RWPE2 (cell line): ENCODE measurements at regions not wholly inside any gene's neighbourhood (a gene's known extent, or its start where the extent isn't known, plus 50 kb on each side); places are given as distances from the start of the nearest gene placed in this dataset.

Experiments used
- ATAC-seq: fragments of 200-7000 bp; cut with Tn5 transposase; 3 replicates; pipeline ENCODE4 v1.9.1; 2021; ENCODE audit warnings: low read depth
- DNase-seq: peaks from one replicate; pipeline ENCODE4 v3.0.0-alpha.2; 2020; ENCODE audit warnings: low spot score
- H3K27ac ChIP-seq: fragments of 450-650 bp; 2 replicates; pipeline ENCODE4 v1.5.1; 2017; ENCODE audit warnings: mild to moderate bottlenecking; ENCODE audit not compliant: poor library complexity, severe bottlenecking
- H3K27me3 ChIP-seq: fragments of 250-450 bp; sonication (Bioruptor Pico); 2 replicates; pipeline ENCODE4 v1.5.1; 2021; ENCODE audit warnings: mild to moderate bottlenecking, moderate library complexity; ENCODE audit not compliant: insufficient read depth, poor library complexity, severe bottlenecking
- H3K36me3 ChIP-seq: fragments of 250-450 bp; sonication (Bioruptor Pico); 2 replicates; pipeline ENCODE4 v1.5.1; 2020; ENCODE audit warnings: low read depth, mild to moderate bottlenecking, moderate library complexity
- H3K4me1 ChIP-seq: fragments of 250-450 bp; sonication (Bioruptor Pico); 2 replicates; pipeline ENCODE4 v1.5.1; 2021; ENCODE audit warnings: mild to moderate bottlenecking, moderate library complexity; ENCODE audit not compliant: insufficient read depth, poor library complexity, severe bottlenecking
- H3K4me3 ChIP-seq: fragments of 250-450 bp; sonication (Bioruptor Pico); 2 replicates; pipeline ENCODE4 v1.5.1; 2021; ENCODE audit warnings: mild to moderate bottlenecking, moderate library complexity; ENCODE audit not compliant: severe bottlenecking
- H3K9me3 ChIP-seq: fragments of 250-450 bp; sonication (Bioruptor Pico); 2 replicates; pipeline ENCODE4 v1.5.1; 2021; ENCODE audit warnings: mild to moderate bottlenecking, moderate library complexity; ENCODE audit not compliant: severe bottlenecking
- CTCF ChIP-seq: fragments of 450-650 bp; IDR thresholded peaks from one replicate; pipeline ENCODE4 v1.5.1; 2017; ENCODE audit warnings: mild to moderate bottlenecking, moderate library complexity; ENCODE audit not compliant: poor library complexity, severe bottlenecking

GRCh38 chr4:127124919-127125318 is 507.8 kb upstream of the INTU start:
- ATAC-seq: peak; percentile 48; the same call in 1 of the 3 replicates
- no peak for DNase-seq
- Histone ChIP-seq H3K27me3 (no peaks in the 10 kb centered on the region), H3K36me3 (no peaks in the 10 kb centered on the region), H3K27ac (no peak overlapping the region), H3K9me3 (no peaks in the 10 kb centered on the region), H3K4me1 (no peaks in the 10 kb centered on the region), H3K4me3 (no peak overlapping the region)
- peak; percentile 43 for TF ChIP-seq CTCF

- TF ChIP-seq CTCF: no peak
- H3K4me1 ChIP-seq: no peaks in the 10 kb centered on the region
- DNase-seq (no peak), ATAC-seq (no peak)
- no peak overlapping the region for H3K4me3 ChIP-seq
- no peaks in the 10 kb centered on the region for H3K9me3 ChIP-seq
- H3K27ac ChIP-seq: no peak overlapping the region
- no peaks in the 10 kb centered on the region for H3K36me3 ChIP-seq
- H3K27me3 ChIP-seq: no peaks in the 10 kb centered on the region
Observed at GRCh38 chr4:127126718-127127117, 506.0 kb upstream of the INTU start.

- H3K36me3 ChIP-seq: no peaks in the 10 kb centered on the region
- no peaks in the 10 kb centered on the region for H3K9me3 ChIP-seq
- no peaks in the 10 kb centered on the region for H3K27me3 ChIP-seq
- H3K4me1 ChIP-seq: no peaks in the 10 kb centered on the region
- DNase-seq (no peak), ATAC-seq (no peak)
- no peak overlapping the region for H3K4me3 ChIP-seq
- TF ChIP-seq CTCF: no peak
- no peak overlapping the region for H3K27ac ChIP-seq
Observed at GRCh38 chr4:127131527-127131926, 501.2 kb upstream of the INTU start.

GRCh38 chr4:127134490-127134889 is 498.3 kb upstream of the INTU start:
- no peak for TF ChIP-seq CTCF
- no peak for ATAC-seq
- Histone ChIP-seq H3K9me3 (no peaks in the 10 kb centered on the region), H3K4me1 (no peaks in the 10 kb centered on the region), H3K27ac (no peak overlapping the region), H3K27me3 (no peaks in the 10 kb centered on the region), H3K36me3 (no peaks in the 10 kb centered on the region), H3K4me3 (no peak overlapping the region)
- DNase-seq: no peak

GRCh38 chr4:127138586-127138985 is 494.2 kb upstream of the INTU start:
- no peaks in the 10 kb centered on the region for H3K36me3 ChIP-seq
- no peaks in the 10 kb centered on the region for H3K27me3 ChIP-seq
- H3K27ac ChIP-seq: no peak overlapping the region
- ATAC-seq: no peak
- DNase-seq: no peak
- H3K4me3 ChIP-seq: no peak overlapping the region
- H3K4me1 ChIP-seq: no peaks in the 10 kb centered on the region
- no peak for TF ChIP-seq CTCF
- no peaks in the 10 kb centered on the region for H3K9me3 ChIP-seq
